NCI-H524 treated with DMSO at 0.1 percent for 48 hours (cell line): ENCODE measurements at regions not wholly inside any gene's neighbourhood (a gene's known extent, or its start where the extent isn't known, plus 50 kb on each side); places are given as distances from the start of the nearest gene placed in this dataset.

Source experiments
- DNase-seq: peaks from one replicate; lab custom pipeline; 2025; lab: John Stamatoyannopoulos, UW

DNA sequence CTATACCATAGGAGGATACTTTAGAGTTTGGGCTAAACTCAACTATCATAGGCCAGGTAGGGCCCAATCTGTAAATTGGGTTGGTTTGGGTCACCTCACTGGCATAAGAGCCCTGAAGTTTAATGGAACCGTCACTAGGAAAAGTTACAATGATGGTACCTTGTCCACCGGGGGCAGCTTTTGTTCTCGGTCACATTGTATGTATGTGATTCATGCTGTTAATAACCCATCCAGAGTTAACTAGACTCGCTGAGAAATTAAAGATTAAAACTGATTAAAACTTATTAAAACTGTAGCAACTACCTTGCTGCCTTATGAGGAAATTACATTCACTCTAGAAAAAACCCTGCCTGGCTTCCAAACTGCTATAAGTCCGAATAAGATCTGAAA lies 145.0 kb upstream of the TMCO5A start:
- DNase-seq = no peak

DNA sequence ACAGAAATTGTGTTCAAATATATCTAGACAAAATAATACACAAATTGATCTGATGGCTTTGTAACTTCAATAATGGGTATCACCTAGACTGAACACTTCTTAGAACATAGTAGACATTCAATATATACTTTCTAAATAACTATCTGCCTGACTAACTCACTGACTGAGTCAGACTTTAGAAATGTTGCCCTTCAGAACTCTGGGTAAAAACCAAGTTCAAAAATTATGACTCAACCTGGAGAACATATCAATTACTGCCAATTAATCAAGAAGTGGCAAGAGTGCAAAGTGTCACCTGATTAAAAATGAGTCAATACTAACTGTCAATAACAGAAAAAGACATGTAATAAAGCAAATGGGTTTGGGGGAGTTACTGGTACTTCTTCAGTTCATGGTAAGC lies 144.6 kb upstream of the TMCO5A start:
- no peak for DNase-seq

DNA sequence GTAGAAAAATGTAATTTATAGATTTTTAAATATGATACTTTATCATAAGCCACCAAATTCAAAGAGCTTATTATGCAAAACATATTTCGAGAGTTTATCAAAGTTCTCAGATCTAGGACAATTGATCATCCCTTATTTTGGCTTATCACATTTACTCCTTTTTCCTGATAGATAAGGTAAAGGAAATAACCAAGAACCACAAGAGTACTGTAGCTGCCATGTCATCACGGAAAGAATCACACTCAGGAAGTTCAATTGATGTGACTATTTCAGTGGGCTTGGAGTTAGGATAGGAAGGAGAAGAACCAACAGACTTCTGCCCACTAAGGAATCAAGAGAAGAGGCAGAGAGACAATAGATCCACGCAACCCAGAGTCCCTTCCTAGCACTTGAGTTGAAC lies 142.7 kb upstream of the TMCO5A start:
- no peak for DNase-seq

DNA sequence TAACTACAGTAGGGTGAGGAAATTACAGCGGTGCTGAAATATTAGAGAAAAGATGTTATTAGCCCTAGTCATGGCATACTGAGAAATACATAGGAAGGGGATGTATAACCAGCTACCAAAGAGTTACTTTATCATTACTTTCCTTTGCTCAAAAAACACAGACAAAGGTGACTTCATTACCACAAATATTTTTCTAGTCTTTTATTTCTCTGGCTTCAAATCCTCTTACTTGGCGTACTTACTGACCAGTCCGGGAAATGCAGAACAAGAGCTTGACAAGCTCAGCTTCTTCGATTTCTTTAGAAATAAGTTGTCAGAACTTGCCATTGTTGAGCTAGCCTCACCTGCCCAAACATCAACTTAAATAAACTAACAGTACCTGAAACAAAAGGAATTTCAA lies 142.1 kb upstream of the TMCO5A start:
- no peak for DNase-seq

DNA sequence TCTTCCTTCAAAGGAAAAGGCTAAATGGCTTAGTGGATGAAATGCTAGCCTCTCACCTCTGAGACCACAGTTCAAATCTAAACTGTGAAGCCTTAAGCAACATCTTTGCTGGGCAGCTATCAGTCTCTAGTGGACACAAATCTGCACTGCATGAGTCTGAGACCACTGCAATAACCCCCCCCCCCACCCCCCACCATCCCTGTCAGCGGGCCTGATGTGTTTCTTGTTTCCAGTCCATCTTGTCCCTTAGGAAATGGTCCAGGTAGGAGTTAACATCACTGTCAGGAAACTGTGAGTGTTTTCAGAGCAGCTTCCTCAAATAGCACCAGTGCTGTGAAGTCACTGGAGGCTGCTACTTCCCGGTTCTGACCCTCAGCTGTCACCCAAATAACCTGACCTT lies 140.6 kb upstream of the TMCO5A start:
- no peak for DNase-seq

DNA sequence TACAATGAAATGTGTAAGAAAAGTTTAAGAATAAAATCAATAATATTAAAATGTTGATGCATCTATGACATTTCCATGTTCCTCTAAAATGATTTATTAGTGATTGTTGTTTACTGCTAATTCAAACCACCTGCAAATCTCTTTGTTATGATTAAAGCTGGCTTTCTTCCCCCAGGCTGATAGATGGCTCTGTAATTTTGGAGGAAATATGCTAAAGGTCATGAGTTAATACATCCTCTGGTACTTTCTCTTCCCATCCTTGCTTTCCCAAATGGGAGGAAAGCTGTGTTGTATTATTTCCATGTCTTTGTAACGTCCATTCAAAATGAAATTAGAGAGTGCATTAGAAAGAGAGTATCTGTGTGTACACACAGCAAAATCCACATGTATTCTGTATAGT lies 139.5 kb upstream of the TMCO5A start:
- no peak for DNase-seq

DNA sequence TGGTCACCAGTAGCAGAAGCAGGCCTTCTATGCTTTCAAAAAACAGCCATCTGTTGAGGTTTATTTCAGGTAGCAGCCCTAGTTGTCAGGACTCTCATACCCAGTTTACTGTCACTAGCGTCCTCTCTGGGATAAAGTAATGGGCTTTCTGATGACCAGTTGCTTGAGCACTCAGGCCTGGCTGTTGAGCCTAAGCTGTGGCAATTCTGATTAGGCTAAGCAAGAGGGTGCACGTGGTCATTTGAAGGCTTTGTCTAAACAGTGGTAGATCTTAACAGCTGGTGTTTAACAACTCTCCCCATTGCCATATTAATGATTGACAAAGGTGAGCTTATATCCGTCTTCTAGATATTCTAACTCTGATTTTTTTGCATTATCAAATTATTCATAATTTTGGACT lies 132.9 kb upstream of the TMCO5A start:
- no peak for DNase-seq

DNA sequence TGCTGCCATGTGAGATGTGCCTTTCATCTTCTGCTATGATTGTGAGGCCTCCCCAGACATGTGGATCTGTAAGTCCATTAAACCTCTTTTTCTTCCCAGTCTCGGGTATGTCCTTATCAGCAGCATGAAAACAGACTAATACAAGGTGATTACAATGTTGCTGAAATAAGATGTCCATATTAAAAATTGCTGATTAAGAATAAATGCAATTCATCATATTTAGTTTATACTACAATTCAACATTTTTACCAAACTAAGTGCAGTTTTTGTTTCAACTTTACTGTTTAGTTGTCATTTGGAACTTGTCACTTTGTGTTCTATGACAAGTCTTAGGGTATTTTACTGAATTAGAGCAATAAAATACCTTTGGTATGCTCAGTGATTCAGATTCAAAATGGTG lies 127.6 kb upstream of the TMCO5A start:
- DNase-seq = no peak

DNA sequence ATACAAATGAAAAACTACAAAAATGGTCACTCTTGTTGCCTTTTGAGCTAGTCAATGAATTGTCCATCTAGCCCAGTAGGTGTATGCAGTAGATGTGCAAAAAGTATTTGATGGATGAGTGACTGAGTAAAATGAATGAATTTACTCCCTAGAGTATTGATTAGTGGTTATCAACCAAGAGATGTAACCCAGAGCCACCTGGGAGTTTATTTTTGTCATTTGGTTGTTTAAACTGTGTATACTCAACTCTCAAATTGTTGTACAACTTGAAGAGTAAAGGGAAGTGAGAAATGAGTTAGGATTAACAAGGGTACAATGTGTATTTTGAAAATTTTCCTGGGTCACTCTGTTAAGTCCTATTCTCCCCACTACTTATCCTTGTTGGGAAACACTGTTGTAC lies 124.1 kb upstream of the TMCO5A start:
- no peak for DNase-seq

DNA sequence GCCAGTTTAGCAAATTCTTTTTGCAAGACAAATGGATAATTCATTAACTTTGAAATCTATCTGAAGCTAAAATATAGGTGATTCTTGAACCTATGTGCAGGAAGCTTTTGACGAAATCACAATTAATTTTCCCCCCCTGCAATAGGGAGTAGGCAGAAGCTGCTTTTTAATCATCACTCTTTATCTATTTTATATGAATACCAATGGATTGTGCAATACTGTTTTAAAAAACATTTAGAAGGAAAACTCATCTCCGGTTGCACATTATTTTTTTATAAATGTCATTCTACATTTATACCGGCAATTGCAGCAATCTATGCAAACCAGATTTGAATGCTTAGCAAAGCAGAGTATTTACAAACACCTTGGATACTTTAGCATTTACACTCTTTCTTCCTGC lies 121.1 kb upstream of the TMCO5A start:
- no peak for DNase-seq

DNA sequence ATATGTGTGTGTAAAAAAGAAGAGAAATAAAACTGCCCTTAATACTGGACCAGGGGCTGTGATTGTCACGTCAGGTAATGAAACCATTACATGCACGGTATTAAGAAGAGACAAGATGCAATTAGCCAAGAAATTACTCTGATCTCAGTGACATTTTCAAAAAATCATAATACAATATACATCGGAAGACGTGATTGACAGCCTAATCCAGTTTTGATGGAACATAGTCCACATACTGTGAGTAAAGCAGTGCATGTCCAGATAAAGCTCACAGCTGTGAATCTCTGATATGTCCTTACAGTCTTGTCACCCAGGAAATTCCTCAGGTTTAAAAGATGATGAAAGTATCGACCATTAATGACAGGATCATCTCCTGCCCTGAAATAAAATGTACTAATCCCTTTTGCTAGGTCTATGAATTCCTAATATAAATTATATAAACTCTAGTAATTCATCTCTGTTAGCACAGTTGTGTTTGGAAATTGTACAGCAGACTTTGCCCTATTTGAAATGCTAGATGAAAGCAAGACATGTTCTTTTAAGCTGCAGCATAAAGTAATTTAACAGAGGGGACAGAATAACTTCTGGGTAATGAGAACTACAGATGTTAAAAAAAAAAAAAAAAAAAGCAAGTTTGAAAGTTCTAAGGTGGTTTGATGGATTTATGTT lies 119.5 kb upstream of the TMCO5A start:
- no peak for DNase-seq

DNA sequence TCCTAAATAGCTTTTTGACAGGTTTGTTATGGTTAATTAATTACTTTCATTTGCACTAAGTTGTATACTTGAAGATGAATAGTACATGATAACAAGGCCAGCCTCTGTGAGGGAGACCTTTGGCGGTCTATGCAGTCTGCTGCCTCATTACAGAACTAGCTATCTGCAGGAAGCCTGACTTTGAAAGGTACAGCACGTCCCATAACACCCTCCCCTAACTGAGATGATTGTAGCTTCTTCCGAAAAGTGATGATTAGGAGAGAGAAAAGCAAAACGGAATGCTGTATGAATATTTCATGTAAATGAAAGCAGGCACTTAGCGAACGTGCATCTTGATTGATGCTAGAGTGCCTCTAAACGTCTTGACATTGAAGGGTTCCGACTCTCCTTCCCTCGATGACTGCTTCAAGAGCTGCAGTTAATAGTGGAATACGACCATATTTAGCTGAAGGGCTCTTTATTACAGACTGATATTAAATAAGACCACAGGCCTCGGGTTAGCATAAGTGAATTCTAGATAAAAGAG lies 116.2 kb upstream of the TMCO5A start:
- no peak for DNase-seq

DNA sequence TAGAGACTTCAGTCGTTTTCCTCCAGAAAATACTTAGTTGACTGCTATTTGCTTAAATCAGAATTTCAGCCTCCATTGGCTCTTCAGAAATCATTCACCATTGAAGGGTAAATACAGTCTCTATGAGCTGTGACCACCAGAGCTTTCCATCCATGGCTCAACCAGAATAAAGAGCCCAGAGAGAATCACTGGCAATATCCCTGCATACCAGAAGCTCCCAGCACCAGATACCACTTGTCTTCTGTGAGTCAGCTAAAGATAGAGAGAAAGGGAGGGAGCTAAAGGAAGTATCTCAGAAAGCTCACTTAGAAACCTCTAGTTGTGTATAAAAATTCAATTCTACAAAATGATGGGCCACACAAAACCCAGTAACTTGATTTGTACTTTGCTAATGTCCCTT lies 115.2 kb upstream of the TMCO5A start:
- no peak for DNase-seq

DNA sequence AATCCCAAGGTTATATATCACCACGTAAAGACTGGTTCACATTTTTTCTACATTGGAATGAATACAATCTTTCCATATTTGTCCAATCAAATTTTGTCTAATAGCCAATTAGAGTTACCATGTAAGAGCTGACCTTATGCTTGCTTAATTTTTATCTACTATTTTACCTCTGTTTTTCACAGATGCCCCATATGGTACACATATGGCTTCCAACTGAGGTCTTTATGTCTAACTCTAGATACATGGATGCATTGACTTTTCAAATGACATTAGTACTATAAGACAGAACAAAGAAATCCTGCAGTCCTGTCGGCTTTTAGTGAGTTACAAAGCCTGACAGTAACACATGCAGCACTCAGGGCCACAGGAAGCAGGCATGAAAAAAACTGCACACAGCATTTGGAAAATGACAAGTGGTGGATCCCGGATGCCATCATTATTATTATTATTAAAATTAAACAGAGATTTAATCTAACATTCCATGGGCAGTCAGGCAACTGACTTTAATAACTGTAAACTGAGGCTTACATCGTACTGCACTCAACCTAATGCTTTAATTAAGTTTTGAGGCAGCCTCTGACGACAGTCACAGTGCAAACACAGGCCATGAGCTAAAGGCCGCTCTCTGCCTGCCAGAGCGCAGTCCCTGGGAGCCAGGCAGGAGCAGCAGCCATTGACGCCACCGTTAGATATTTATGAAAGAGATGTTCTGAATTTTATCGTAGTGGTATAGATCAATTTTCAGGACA lies 113.9 kb upstream of the TMCO5A start:
- no peak for DNase-seq

DNA sequence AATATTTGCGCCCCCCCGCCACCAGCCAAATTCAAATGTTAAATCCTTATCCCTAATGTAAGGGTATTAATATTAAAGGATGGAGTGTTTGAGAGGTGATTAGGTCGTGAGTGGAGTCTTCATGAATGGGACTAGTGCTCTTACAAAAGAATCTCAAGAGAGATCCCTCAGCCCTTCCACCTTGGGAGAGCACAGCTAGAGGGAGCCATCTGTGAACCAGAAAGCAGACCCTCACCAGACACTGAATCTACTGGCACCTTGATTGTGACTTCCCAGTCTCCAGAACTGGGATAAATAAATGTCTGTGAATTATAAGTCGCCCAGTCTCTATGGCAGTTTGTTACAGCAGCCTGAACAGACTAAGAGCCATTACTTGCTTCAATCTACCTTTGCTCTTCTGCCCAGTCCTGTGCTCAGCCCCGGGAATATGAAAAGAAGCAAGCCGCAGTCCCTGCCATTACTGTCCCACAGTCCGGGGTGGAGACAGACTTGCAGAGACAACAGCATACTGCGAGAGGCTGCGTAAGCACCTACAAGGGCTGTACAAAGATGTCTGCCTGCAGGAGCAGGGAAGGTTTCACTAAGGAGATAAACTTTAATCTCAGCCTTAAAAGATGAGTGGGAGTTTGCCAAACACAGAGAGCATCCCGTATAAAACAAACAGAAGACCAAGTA lies 110.7 kb upstream of the TMCO5A start:
- no peak for DNase-seq

DNA sequence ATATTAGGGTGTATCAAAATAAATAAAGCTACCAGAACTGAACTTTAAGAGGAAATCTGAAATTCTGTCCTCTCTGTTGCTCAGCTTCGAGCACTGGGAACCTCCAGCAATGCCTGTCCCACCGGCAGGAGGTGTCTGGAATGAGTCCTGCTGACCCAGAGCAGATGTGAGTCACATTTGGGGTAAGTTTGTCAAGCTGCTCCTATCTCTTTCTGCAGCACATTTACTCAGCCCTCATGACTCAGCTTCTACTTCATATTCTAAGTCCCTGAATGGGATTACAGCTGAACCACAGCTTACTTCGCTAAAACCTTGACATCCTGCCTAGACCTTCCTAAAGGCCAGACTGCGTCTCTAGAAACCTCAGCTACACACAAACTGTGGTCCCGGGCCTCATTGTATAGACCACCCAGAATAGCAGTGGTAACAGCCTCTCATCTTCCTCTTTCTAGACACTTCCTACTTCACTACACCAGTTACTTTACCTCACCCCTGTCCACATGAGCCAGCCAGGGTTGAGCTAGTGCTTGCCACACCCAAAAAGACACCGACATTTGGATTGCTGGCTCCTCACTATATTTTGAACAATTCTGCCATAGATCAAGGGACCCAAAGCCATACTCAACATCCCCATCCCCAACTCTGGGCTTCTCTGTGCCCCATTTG lies 109.6 kb upstream of the TMCO5A start:
- DNase-seq = no peak

DNA sequence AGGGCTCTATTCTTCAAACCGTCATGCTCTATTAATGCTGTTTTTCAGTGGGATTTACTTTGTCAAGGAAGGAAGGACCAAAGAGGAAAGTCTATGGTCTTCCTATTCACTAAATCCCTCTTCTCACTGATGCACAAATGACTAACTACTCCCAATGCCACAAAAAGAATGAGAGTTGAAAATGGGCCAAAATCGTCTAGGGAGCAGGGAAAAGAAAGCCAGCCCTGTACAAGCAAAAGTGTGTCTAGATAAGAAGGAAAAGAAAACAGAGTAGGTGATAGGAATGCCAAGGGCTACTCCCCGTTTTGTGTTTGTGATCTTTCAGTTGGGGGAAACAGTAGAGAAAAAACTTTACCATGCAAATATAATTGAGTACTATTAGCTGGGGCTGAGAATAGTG lies 97.2 kb upstream of the TMCO5A start:
- no peak for DNase-seq

DNA sequence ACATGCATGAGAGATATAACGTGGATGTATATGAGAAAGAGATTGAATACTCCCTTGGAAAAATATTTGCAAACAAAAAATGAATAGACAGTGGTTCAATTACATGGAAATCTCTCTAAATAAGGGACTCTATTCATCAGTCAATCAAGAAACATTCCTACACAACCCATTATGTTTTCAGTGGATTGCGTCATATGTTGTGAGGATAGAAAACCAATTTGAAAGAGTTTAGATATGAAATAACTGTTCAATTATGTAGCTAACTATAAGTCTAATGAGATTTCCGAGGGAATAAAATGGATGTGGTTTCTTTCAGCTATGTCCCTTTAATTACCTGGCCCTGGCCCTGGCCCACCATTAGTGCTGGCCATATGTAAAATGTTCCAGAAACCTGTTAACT lies 86.7 kb upstream of the TMCO5A start:
- no peak for DNase-seq

DNA sequence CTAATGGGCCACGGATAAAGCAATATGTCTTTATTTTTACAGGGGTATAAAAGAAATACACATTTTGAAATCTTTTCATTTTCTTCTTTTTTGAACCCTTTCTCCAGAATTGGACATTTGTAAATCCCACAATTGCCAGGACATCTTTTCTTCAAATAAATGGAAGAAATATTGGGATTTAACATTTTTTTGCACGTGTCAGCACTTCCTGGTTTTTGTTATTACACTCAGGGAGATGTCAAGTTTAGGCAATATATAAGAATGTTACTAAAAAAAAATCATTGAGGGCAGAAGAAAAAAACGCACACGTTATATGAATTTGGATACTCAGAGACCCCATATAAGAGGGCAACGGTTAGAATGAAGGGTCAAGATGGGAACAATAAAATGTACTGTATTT lies 78.3 kb upstream of the TMCO5A start:
- no peak for DNase-seq

DNA sequence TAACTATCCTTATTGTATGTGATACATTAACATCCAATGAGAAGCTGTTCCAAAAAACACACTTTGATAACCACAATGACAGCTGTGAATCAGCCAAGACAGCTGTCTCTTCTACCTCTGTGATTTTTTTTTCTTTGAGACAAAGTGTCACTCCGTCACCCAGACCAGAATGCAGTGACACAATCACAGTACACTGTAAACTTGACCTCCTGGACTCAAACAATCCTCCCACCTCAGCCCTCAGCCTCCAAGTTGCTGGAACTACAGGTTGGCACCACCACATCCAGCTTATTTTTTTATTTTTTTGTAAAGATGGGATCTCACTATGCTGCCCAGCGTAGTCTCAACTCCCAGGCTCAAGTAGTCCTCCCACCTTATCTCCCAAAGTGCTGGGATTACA lies 73.5 kb upstream of the TMCO5A start:
- no peak for DNase-seq

DNA sequence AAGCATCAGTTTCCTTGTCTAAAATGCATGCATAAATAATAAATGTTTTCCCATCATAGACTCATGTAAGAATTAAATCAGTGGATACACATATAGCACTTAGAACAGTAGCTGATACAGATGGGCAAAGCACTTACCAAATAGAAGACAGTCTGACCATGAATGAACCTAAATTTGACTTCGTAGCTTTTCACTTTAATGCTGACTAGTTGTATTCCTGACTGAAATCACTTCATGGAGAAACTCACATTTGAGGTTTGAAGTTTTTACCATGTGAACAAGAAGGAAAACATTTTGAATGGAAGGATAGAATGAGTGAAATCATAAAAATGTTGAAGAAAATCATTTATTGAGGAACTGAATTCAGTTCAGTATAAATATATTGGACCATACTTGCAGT lies 68.8 kb upstream of the TMCO5A start:
- DNase-seq = no peak

DNA sequence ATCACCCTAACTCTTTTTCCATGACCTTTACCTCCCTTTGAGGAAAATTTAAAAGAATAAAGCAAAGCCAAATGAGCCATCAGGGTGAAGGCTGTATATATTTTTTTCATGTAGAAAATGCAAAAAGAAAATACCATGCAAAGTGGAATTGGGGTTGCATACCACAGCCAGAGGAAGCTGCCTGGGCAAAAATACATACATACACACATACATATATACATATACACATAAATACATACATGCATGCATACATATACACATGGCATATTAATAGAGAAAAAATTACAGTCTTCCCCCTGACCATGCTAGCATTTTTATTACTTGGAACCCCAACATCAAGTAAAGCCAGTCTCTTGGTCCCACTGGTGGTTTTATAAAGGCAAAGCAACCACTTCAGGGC lies 63.7 kb upstream of the TMCO5A start:
- no peak for DNase-seq

DNA sequence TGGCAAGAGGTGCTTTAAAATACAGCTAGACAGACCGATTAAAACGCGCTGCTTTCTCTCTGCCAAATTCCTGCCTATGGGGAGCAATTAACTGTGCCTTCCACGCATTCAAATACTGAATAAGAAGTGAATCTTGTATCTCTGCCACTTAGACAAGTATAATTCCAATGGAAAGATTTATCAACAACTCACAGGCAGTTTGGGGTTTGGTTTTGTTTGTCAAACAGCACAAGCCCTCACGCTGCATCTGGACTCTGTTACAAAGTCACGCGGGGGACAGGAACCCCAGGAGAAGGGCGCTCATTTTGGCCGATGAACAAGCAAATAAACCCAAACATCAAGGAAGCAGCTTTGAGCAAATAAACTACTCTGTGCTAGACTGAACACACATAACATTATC lies 61.8 kb upstream of the TMCO5A start:
- DNase-seq = no peak
